ENCODE measurements at regions not wholly inside any gene's neighbourhood (a gene's known extent, or its start where the extent isn't known, plus 50 kb on each side); places are given as distances from the start of the nearest gene placed in this dataset.

GRCh38 chrX:140433582-140433981, 71.3 kb downstream of the SOX3 start:
- TF ChIP-seq, protein P1, sequence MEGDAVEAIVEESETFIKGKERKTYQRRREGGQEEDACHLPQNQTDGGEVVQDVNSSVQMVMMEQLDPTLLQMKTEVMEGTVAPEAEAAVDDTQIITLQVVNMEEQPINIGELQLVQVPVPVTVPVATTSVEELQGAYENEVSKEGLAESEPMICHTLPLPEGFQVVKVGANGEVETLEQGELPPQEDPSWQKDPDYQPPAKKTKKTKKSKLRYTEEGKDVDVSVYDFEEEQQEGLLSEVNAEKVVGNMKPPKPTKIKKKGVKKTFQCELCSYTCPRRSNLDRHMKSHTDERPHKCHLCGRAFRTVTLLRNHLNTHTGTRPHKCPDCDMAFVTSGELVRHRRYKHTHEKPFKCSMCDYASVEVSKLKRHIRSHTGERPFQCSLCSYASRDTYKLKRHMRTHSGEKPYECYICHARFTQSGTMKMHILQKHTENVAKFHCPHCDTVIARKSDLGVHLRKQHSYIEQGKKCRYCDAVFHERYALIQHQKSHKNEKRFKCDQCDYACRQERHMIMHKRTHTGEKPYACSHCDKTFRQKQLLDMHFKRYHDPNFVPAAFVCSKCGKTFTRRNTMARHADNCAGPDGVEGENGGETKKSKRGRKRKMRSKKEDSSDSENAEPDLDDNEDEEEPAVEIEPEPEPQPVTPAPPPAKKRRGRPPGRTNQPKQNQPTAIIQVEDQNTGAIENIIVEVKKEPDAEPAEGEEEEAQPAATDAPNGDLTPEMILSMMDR (IDR thresholded peaks at IDR 0.05; ENCODE audit: extremely low read depth, low read depth, low read length): no peak
- Histone ChIP-seq H3K27me3 (ENCODE audit: insufficient read depth, low read length) (no peaks in the 10 kb centered on the region), H3K79me2 (ENCODE audit: insufficient read depth, low read length) (no peaks in the 10 kb centered on the region), H3K27ac (ENCODE audit: low read depth, low read length) (no peak overlapping the region), H2AFZ (ENCODE audit: low read length) (no peak overlapping the region), H3K4me3 (ENCODE audit: insufficient read depth, low read length) (no peak overlapping the region), H3K36me3 (ENCODE audit: insufficient read depth, low read length) (no peaks in the 10 kb centered on the region), H4K20me1 (ENCODE audit: insufficient read depth, low read length) (no peaks in the 10 kb centered on the region), H3K4me1 (ENCODE audit: insufficient read depth, low read length) (no peaks in the 10 kb centered on the region), H3K4me2 (ENCODE audit: insufficient read depth, low read length) (no peak overlapping the region), H3K9me3 (ENCODE audit: low read depth, low read length) (no peaks in the 10 kb centered on the region)
- DNase-seq (ENCODE audit: insufficient read length, low spot score, missing footprints): no peak

GRCh38 chrX:140432346-140433175, 72.3 kb downstream of the SOX3 start:
- Histone ChIP-seq H3K79me2 (ENCODE audit: insufficient read depth, low read length) (no peaks in the 10 kb centered on the region), H3K9me3 (ENCODE audit: low read depth, low read length) (no peaks in the 10 kb centered on the region), H3K4me3 (ENCODE audit: insufficient read depth, low read length) (no peak overlapping the region), H4K20me1 (ENCODE audit: insufficient read depth, low read length) (no peaks in the 10 kb centered on the region), H3K36me3 (ENCODE audit: insufficient read depth, low read length) (no peaks in the 10 kb centered on the region), H3K27ac (ENCODE audit: low read depth, low read length) (no peak overlapping the region), H3K4me1 (ENCODE audit: insufficient read depth, low read length) (no peaks in the 10 kb centered on the region), H3K27me3 (ENCODE audit: insufficient read depth, low read length) (no peaks in the 10 kb centered on the region), H2AFZ (ENCODE audit: low read length) (no peak overlapping the region), H3K4me2 (ENCODE audit: insufficient read depth, low read length) (no peak overlapping the region)
- TF ChIP-seq, protein P1 (IDR thresholded peaks at IDR 0.05; ENCODE audit: extremely low read depth, low read depth, low read length): no peak
- peak; percentile 65 for DNase-seq (ENCODE audit: insufficient read length, low spot score, missing footprints)

DNA sequence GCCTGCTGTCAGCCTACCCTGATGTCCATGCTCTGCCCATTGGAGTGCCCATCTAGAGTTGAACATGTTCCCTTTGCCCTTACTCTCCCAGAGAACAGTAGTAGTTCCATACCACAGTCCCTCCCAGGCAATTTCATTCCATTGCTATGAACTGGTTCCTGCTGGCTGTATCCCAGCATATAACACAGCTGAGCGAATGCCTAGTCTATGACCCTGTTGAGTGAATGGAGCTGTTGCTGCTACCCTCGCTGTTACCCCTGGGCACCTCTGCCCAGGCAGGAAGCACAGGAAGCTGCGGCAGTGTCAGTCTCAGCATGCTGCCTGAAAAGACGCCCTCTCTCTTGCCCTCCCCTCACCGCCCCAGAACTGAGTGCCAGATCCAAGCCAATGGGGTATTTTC, 73.3 kb downstream of the SOX3 start:
- Histone ChIP-seq H3K4me1 (ENCODE audit: insufficient read depth, low read length) (no peaks in the 10 kb centered on the region), H3K9me3 (ENCODE audit: low read depth, low read length) (no peaks in the 10 kb centered on the region), H3K79me2 (ENCODE audit: insufficient read depth, low read length) (no peaks in the 10 kb centered on the region), H3K4me2 (ENCODE audit: insufficient read depth, low read length) (no peak overlapping the region), H3K36me3 (ENCODE audit: insufficient read depth, low read length) (no peaks in the 10 kb centered on the region), H3K27me3 (ENCODE audit: insufficient read depth, low read length) (no peaks in the 10 kb centered on the region), H3K27ac (ENCODE audit: low read depth, low read length) (no peak overlapping the region), H3K4me3 (ENCODE audit: insufficient read depth, low read length) (no peak overlapping the region), H2AFZ (ENCODE audit: low read length) (no peak overlapping the region), H4K20me1 (ENCODE audit: insufficient read depth, low read length) (no peaks in the 10 kb centered on the region)
- TF ChIP-seq, protein P1 (IDR thresholded peaks at IDR 0.05; ENCODE audit: extremely low read depth, low read depth, low read length): no peak
- DNase-seq (ENCODE audit: insufficient read length, low spot score, missing footprints): no peak

DNA sequence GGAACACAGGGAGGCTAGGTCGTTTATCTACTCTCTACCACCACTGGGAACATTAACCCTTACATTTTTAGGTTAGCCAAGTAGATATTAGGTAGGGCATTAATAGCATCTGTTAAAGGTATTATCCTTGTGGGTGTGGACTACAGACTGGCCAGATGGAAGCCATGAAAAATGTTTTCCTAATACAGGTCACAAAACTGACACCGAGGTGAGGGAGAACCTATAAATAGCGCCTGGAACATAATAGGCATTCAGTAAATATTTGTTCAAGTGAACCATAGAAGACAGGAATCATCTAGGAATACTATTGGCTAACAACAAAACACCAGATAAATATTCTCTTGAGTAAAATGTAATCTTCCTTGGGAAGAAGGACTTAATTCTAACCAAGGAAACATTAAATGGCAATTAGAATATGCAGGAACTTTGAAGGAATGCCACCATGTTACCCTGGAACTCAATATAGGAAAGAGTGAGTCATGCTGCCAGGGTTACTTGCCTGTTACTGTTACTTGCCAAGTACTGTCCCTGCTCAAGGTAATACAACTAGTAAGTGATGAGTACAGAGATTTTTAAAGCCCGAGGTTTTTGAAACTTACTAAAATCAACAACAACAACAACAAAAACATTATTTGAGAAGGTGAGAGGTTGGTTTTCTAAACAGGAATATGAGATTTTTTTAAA, 79.0 kb downstream of the SOX3 start:
- Histone ChIP-seq H3K4me1 (ENCODE audit: insufficient read depth, low read length) (no peaks in the 10 kb centered on the region), H3K36me3 (ENCODE audit: insufficient read depth, low read length) (no peaks in the 10 kb centered on the region), H3K27me3 (ENCODE audit: insufficient read depth, low read length) (no peaks in the 10 kb centered on the region), H3K79me2 (ENCODE audit: insufficient read depth, low read length) (no peaks in the 10 kb centered on the region), H3K9me3 (ENCODE audit: low read depth, low read length) (peaks cover 3% of the 10 kb centered on the region), H4K20me1 (ENCODE audit: insufficient read depth, low read length) (no peaks in the 10 kb centered on the region), H2AFZ (ENCODE audit: low read length) (no peak overlapping the region), H3K4me3 (ENCODE audit: insufficient read depth, low read length) (no peak overlapping the region), H3K4me2 (ENCODE audit: insufficient read depth, low read length) (no peak overlapping the region), H3K27ac (ENCODE audit: low read depth, low read length) (no peak overlapping the region)
- TF ChIP-seq, protein P1 (IDR thresholded peaks at IDR 0.05; ENCODE audit: extremely low read depth, low read depth, low read length): no peak
- DNase-seq (ENCODE audit: insufficient read length, low spot score, missing footprints): no peak

All from osteoblast (primary cell).